K562 (cell line): ENCODE measurements at regions not wholly inside any gene's neighbourhood (a gene's known extent, or its start where the extent isn't known, plus 50 kb on each side); places are given as distances from the start of the nearest gene placed in this dataset.

Experiments used
- ETS2 ChIP-seq: IDR thresholded peaks from 2 replicates; pipeline ENCODE4 v1.6.1; 2016; ENCODE audit warnings: borderline replicate concordance, missing genetic modification characterization, mild to moderate bottlenecking, moderate library complexity, missing compliant biosample characterization; ENCODE audit not compliant: poor library complexity, severe bottlenecking
- GABPB2 ChIP-seq: fragments of 250-450 bp; sonication (Bioruptor Pico); conservative IDR thresholded peaks from 2 replicates; pipeline ENCODE4 v1.5.1; 2021; ENCODE audit warnings: mild to moderate bottlenecking
- HNRNPK ChIP-seq: fragments of 200-400 bp; formaldehyde crosslinking; IDR thresholded peaks from one replicate; pipeline ENCODE4 v1.6.1; 2018; ENCODE audit warnings: mild to moderate bottlenecking, low read depth, low read length; ENCODE audit not compliant: poor library complexity, severe bottlenecking
- ID3 ChIP-seq, 2 experiments: fragments of 250-450 bp in 1 of 2; fragments of 450-650 bp in 1 of 2; sonication (Bioruptor Pico) in 1 of 2; IDR thresholded peaks; 2 replicates each; pipeline versions ENCODE4 v1.6.1 to v1.8.0; 2016 to 2021; ENCODE audit warnings: mild to moderate bottlenecking in 2 of 2, moderate library complexity in 2 of 2, missing compliant biosample characterization in 1 of 2, missing genetic modification characterization in 1 of 2
- MAX ChIP-seq: sonication (generic); formaldehyde crosslinking; IDR thresholded peaks from 2 replicates; pipeline ENCODE4 v1.9.0; 2022; ENCODE audit warnings: mild to moderate bottlenecking, missing genetic modification reagents
- ZNF76 ChIP-seq: fragments of 250-450 bp; sonication (Bioruptor Pico); IDR thresholded peaks from 2 replicates; pipeline ENCODE4 v1.4.0; 2020; ENCODE audit warnings: mild to moderate bottlenecking, moderate library complexity, borderline replicate concordance
- ZNF778 ChIP-seq: fragments of 450-650 bp; formaldehyde crosslinking; IDR thresholded peaks from 2 replicates; pipeline ENCODE4 v1.4.0; 2020; ENCODE audit warnings: mild to moderate bottlenecking, moderate library complexity
- TF ChIP-seq, protein P1 (sequence below): fragments of 250-450 bp; sonication (Bioruptor Pico); IDR thresholded peaks from 2 replicates; pipeline ENCODE4 v1.4.0; 2020
- TF ChIP-seq, protein P2 (sequence below): fragments of 450-650 bp; formaldehyde crosslinking; IDR thresholded peaks from 2 replicates; pipeline ENCODE4 v1.4.0; 2020; ENCODE audit warnings: mild to moderate bottlenecking, moderate library complexity

DNA sequence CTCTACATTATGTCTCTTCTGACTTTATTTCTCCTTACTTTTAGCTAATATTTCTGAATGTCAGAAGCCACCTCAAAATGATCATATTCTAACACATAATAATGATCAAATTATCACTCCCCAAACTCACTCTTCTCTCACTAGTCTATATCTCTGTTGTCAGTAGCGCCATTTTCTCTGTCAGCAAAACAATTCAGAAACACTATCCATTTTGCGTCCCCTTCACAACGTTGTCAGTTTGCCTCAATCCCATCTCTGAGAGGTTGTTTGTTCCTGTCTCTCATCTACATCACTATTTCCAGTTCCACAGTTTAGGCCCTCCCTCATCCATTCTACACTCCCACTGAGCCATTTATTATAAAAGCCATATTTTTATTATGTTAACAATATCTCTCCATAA is 1376.3 kb upstream of the ACVR2A start (continued):
- no peak for TF ChIP-seq ID3 (CRISPR knock-in tag; IDR thresholded peaks at IDR 0.05)
- TF ChIP-seq ID3 (tag; IDR thresholded peaks at IDR 0.05), result no peak
- no peak for TF ChIP-seq GABPB2
- no peak for TF ChIP-seq HNRNPK
- no peak for TF ChIP-seq ZNF76 (CRISPR knock-in tag)
- no peak for TF ChIP-seq ZNF778
- TF ChIP-seq, protein P1, sequence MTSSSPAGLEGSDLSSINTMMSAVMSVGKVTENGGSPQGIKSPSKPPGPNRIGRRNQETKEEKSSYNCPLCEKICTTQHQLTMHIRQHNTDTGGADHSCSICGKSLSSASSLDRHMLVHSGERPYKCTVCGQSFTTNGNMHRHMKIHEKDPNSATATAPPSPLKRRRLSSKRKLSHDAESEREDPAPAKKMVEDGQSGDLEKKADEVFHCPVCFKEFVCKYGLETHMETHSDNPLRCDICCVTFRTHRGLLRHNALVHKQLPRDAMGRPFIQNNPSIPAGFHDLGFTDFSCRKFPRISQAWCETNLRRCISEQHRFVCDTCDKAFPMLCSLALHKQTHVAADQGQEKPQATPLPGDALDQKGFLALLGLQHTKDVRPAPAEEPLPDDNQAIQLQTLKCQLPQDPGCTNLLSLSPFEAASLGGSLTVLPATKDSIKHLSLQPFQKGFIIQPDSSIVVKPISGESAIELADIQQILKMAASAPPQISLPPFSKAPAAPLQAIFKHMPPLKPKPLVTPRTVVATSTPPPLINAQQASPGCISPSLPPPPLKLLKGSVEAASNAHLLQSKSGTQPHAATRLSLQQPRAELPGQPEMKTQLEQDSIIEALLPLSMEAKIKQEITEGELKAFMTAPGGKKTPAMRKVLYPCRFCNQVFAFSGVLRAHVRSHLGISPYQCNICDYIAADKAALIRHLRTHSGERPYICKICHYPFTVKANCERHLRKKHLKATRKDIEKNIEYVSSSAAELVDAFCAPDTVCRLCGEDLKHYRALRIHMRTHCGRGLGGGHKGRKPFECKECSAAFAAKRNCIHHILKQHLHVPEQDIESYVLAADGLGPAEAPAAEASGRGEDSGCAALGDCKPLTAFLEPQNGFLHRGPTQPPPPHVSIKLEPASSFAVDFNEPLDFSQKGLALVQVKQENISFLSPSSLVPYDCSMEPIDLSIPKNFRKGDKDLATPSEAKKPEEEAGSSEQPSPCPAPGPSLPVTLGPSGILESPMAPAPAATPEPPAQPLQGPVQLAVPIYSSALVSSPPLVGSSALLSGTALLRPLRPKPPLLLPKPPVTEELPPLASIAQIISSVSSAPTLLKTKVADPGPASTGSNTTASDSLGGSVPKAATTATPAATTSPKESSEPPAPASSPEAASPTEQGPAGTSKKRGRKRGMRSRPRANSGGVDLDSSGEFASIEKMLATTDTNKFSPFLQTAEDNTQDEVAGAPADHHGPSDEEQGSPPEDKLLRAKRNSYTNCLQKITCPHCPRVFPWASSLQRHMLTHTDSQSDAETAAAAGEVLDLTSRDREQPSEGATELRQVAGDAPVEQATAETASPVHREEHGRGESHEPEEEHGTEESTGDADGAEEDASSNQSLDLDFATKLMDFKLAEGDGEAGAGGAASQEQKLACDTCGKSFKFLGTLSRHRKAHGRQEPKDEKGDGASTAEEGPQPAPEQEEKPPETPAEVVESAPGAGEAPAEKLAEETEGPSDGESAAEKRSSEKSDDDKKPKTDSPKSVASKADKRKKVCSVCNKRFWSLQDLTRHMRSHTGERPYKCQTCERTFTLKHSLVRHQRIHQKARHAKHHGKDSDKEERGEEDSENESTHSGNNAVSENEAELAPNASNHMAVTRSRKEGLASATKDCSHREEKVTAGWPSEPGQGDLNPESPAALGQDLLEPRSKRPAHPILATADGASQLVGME (CRISPR knock-in tag), result no peak
- TF ChIP-seq ETS2 (tag), result no peak
- no peak for TF ChIP-seq MAX
- TF ChIP-seq, protein P2, sequence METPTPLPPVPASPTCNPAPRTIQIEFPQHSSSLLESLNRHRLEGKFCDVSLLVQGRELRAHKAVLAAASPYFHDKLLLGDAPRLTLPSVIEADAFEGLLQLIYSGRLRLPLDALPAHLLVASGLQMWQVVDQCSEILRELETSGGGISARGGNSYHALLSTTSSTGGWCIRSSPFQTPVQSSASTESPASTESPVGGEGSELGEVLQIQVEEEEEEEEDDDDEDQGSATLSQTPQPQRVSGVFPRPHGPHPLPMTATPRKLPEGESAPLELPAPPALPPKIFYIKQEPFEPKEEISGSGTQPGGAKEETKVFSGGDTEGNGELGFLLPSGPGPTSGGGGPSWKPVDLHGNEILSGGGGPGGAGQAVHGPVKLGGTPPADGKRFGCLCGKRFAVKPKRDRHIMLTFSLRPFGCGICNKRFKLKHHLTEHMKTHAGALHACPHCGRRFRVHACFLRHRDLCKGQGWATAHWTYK (CRISPR knock-in tag), result no peak
- TF ChIP-seq, all 486 proteins: peak for 0
